ENCODE measurements at regions not wholly inside any gene's neighbourhood (a gene's known extent, or its start where the extent isn't known, plus 50 kb on each side); places are given as distances from the start of the nearest gene placed in this dataset.

DNA sequence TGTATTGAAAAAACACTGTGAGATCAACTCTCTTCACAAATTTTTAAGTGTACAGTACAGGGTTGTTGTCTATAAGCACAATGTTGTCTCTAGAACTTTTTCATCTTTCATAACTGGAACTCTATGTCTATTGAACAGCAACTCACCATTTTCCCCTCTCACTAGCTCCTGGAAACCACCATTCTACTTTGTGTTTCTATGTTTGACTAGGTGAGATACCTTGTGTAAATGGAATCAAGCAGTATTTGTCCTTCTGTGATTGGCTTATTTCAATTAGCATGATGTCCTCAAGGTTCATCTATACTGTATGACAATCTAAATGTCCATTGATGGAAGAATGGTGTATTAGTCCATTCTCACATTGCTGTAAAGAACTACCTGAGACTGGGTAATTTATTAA, 210.1 kb upstream of the FUT9 start:
- no peak overlapping the region for H2AFZ ChIP-seq (ENCODE audit: low read length)

GRCh38 chr6:95815389-95816056, 200.3 kb upstream of the FUT9 start:
- Histone ChIP-seq H3K27me3 (ENCODE audit: insufficient read depth, low read length) (no peaks in the 10 kb centered on the region), H4K20me1 (ENCODE audit: insufficient read depth, low read length) (no peaks in the 10 kb centered on the region), H3K9ac (ENCODE audit: low read length) (no peak overlapping the region), H2AFZ (ENCODE audit: low read length) (no peak overlapping the region), H3K27ac (ENCODE audit: low read depth, low read length, poor library complexity, severe bottlenecking) (no peak overlapping the region), H3K4me1 (ENCODE audit: insufficient read depth, low read length, severe bottlenecking) (no peaks in the 10 kb centered on the region), H3K9me2 (ENCODE audit: low read depth, low read length) (no peaks in the 10 kb centered on the region), H3K4me2 (ENCODE audit: low read length) (no peak overlapping the region), H3F3A (ENCODE audit: insufficient read depth, low read length) (no peaks in the 10 kb centered on the region), H3K9me3 (ENCODE audit: low read length) (no peaks in the 10 kb centered on the region), H3K36me3 (ENCODE audit: insufficient read depth, low read length) (no peaks in the 10 kb centered on the region), H3K79me2 (ENCODE audit: insufficient read depth, low read length) (no peaks in the 10 kb centered on the region), H3K4me3 (ENCODE audit: low read depth, low read length, poor library complexity, severe bottlenecking) (no peak overlapping the region)
- no peak for TF ChIP-seq EZH2 (IDR thresholded peaks at IDR 0.05; ENCODE audit: borderline replicate concordance, low read length)
- no peak for TF ChIP-seq CTCF (IDR thresholded peaks at IDR 0.05; ENCODE audit: low read length)

More for the DNA sequence above, 210.1 kb upstream of the FUT9 start:
- H3K9me3 ChIP-seq (ENCODE audit: low read length): no peaks in the 10 kb centered on the region
- H4K20me1 ChIP-seq (ENCODE audit: insufficient read depth, low read length): no peaks in the 10 kb centered on the region
- no peaks in the 10 kb centered on the region for H3K9me2 ChIP-seq (ENCODE audit: low read depth, low read length)
- H3K27ac ChIP-seq (ENCODE audit: low read depth, low read length, poor library complexity, severe bottlenecking): no peak overlapping the region
- H3K4me1 ChIP-seq (ENCODE audit: insufficient read depth, low read length, severe bottlenecking): no peaks in the 10 kb centered on the region
- no peaks in the 10 kb centered on the region for H3K36me3 ChIP-seq (ENCODE audit: insufficient read depth, low read length)
- H3K4me3 ChIP-seq (ENCODE audit: low read depth, low read length, poor library complexity, severe bottlenecking): no peak overlapping the region
- H3F3A ChIP-seq (ENCODE audit: insufficient read depth, low read length): no peaks in the 10 kb centered on the region
- no peak for TF ChIP-seq EZH2 (IDR thresholded peaks at IDR 0.05; ENCODE audit: borderline replicate concordance, low read length)
- TF ChIP-seq CTCF (IDR thresholded peaks at IDR 0.05; ENCODE audit: low read length): no peak
- no peaks in the 10 kb centered on the region for H3K27me3 ChIP-seq (ENCODE audit: insufficient read depth, low read length)
- H3K79me2 ChIP-seq (ENCODE audit: insufficient read depth, low read length): no peaks in the 10 kb centered on the region
- H3K9ac ChIP-seq (ENCODE audit: low read length): no peak overlapping the region
- no peak overlapping the region for H3K4me2 ChIP-seq (ENCODE audit: low read length)

- H3K4me3 ChIP-seq (ENCODE audit: low read depth, low read length, poor library complexity, severe bottlenecking): no peak overlapping the region
- H3K79me2 ChIP-seq (ENCODE audit: insufficient read depth, low read length): no peaks in the 10 kb centered on the region
- no peaks in the 10 kb centered on the region for H3K4me1 ChIP-seq (ENCODE audit: insufficient read depth, low read length, severe bottlenecking)
- H3K9ac ChIP-seq (ENCODE audit: low read length): no peak overlapping the region
- no peak for TF ChIP-seq EZH2 (IDR thresholded peaks at IDR 0.05; ENCODE audit: borderline replicate concordance, low read length)
- H3K4me2 ChIP-seq (ENCODE audit: low read length): no peak overlapping the region
- H3K9me3 ChIP-seq (ENCODE audit: low read length): no peaks in the 10 kb centered on the region
- H3K36me3 ChIP-seq (ENCODE audit: insufficient read depth, low read length): no peaks in the 10 kb centered on the region
- no peak overlapping the region for H2AFZ ChIP-seq (ENCODE audit: low read length)
- no peak overlapping the region for H3K27ac ChIP-seq (ENCODE audit: low read depth, low read length, poor library complexity, severe bottlenecking)
- no peaks in the 10 kb centered on the region for H3F3A ChIP-seq (ENCODE audit: insufficient read depth, low read length)
- H4K20me1 ChIP-seq (ENCODE audit: insufficient read depth, low read length): no peaks in the 10 kb centered on the region
- no peaks in the 10 kb centered on the region for H3K9me2 ChIP-seq (ENCODE audit: low read depth, low read length)
- H3K27me3 ChIP-seq (ENCODE audit: insufficient read depth, low read length): no peaks in the 10 kb centered on the region
These were observed 196.3 kb upstream of the FUT9 start for GRCh38 chr6:95819461-95819860.

DNA sequence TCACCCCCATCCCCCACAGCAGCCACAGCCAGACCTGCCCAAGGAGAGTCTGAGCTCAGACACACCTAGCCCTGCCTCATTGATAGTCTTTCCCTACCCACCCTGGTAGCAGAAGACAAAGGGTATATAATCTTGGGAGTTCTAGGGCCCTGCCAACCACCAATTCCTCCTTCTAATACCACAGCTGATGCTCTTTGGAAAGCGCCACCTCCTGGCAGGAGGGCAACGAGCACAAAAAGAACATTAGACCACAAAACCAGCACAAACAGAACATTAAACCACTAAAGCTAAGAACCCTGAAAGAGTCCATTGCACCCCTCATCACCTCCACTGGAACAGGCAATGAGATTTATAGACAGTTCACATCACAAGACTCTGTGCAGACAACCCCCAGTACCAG, 195.8 kb upstream of the FUT9 start:
- no peaks in the 10 kb centered on the region for H3K4me1 ChIP-seq (ENCODE audit: insufficient read depth, low read length, severe bottlenecking)
- no peaks in the 10 kb centered on the region for H3K9me3 ChIP-seq (ENCODE audit: low read length)
- H3K4me2 ChIP-seq (ENCODE audit: low read length): no peak overlapping the region
- H3F3A ChIP-seq (ENCODE audit: insufficient read depth, low read length): no peaks in the 10 kb centered on the region
- no peaks in the 10 kb centered on the region for H3K9me2 ChIP-seq (ENCODE audit: low read depth, low read length)
- H3K4me3 ChIP-seq (ENCODE audit: low read depth, low read length, poor library complexity, severe bottlenecking): no peak overlapping the region
- no peak overlapping the region for H3K9ac ChIP-seq (ENCODE audit: low read length)
- H4K20me1 ChIP-seq (ENCODE audit: insufficient read depth, low read length): no peaks in the 10 kb centered on the region
- H3K79me2 ChIP-seq (ENCODE audit: insufficient read depth, low read length): no peaks in the 10 kb centered on the region
- H3K27me3 ChIP-seq (ENCODE audit: insufficient read depth, low read length): no peaks in the 10 kb centered on the region
- no peaks in the 10 kb centered on the region for H3K36me3 ChIP-seq (ENCODE audit: insufficient read depth, low read length)
- H2AFZ ChIP-seq (ENCODE audit: low read length): no peak overlapping the region
- no peak overlapping the region for H3K27ac ChIP-seq (ENCODE audit: low read depth, low read length, poor library complexity, severe bottlenecking)
- TF ChIP-seq CTCF (IDR thresholded peaks at IDR 0.05; ENCODE audit: low read length) (peak; percentile 41), EZH2 (IDR thresholded peaks at IDR 0.05; ENCODE audit: borderline replicate concordance, low read length) (no peak)
